Medulla oblongata (tissue), 1 donor: ENCODE measurements at regions not wholly inside any gene's neighbourhood (a gene's known extent, or its start where the extent isn't known, plus 50 kb on each side); places are given as distances from the start of the nearest gene placed in this dataset.
"Not testable (repeated sequence)": the region's sequence is repeated elsewhere in the genome, so short reads cannot be mapped to it uniquely, and the experiment has no call there.

ENCODE experiments used
- DNase-seq: peaks from one replicate; pipeline ENCODE4 v3.0.0-alpha.2; 2015; ENCODE audit errors: extremely low spot score

- no peak for DNase-seq
Measured at GRCh38 chr18:78448591-78448990, 531.0 kb upstream of the SALL3 start.

GRCh38 chr18:78454221-78454620, 525.4 kb upstream of the SALL3 start:
- DNase-seq, result no peak

GRCh38 chr18:78455386-78455785, 524.2 kb upstream of the SALL3 start:
- no peak for DNase-seq

GRCh38 chr18:78457011-78457410, 522.6 kb upstream of the SALL3 start:
- DNase-seq, result no peak

- DNase-seq, result no peak
Measured at GRCh38 chr18:78457731-78458130, 521.9 kb upstream of the SALL3 start.

- DNase-seq, result no peak
Measured at GRCh38 chr18:78458356-78458755, 521.3 kb upstream of the SALL3 start.

GRCh38 chr18:78459668-78460067, 520.0 kb upstream of the SALL3 start:
- no peak for DNase-seq

- no peak for DNase-seq
Measured at GRCh38 chr18:78460558-78460957, 519.1 kb upstream of the SALL3 start.

- DNase-seq, result no peak
Measured at GRCh38 chr18:78473563-78473962, 506.1 kb upstream of the SALL3 start.

- DNase-seq, result no peak
Measured at GRCh38 chr18:78477840-78478239, 501.8 kb upstream of the SALL3 start.

GRCh38 chr18:78479443-78479842, 500.2 kb upstream of the SALL3 start:
- no peak for DNase-seq

GRCh38 chr18:78480262-78481054, 499.2 kb upstream of the SALL3 start:
- no peak for DNase-seq

- no peak for DNase-seq
Measured at GRCh38 chr18:78482378-78482777, 497.2 kb upstream of the SALL3 start.

- no peak for DNase-seq
Measured at GRCh38 chr18:78487649-78488048, 492.0 kb upstream of the SALL3 start.

- DNase-seq, result no peak
Measured at GRCh38 chr18:78492064-78492812, 487.4 kb upstream of the SALL3 start.

- no peak for DNase-seq
Measured at GRCh38 chr18:78492813-78493371, 486.7 kb upstream of the SALL3 start.

- not testable (repeated sequence) for DNase-seq
Measured at GRCh38 chr18:78493490-78493889, 486.1 kb upstream of the SALL3 start.

- DNase-seq, result no peak
Measured at GRCh38 chr18:78494204-78495085, 485.2 kb upstream of the SALL3 start.

GRCh38 chr18:78495550-78495949, 484.1 kb upstream of the SALL3 start:
- no peak for DNase-seq

GRCh38 chr18:78496079-78496478, 483.5 kb upstream of the SALL3 start:
- no peak for DNase-seq

- no peak for DNase-seq
Measured at GRCh38 chr18:78497641-78498040, 482.0 kb upstream of the SALL3 start.

- no peak for DNase-seq
Measured at GRCh38 chr18:78499586-78499985, 480.0 kb upstream of the SALL3 start.
